HepG2 (cell line): ENCODE measurements at regions not wholly inside any gene's neighbourhood (a gene's known extent, or its start where the extent isn't known, plus 50 kb on each side); places are given as distances from the start of the nearest gene placed in this dataset.

Experiments
- BHLHE40 ChIP-seq: IDR thresholded peaks from 2 replicates; pipeline ENCODE4 v1.6.1; 2011; ENCODE audit warnings: low read length, improper control_type of control experiment
- CAMTA2 ChIP-seq: sonication (generic); formaldehyde crosslinking; IDR thresholded peaks from 2 replicates; pipeline ENCODE4 v1.4.0; 2020; ENCODE audit warnings: mild to moderate bottlenecking, missing genetic modification reagents, borderline replicate concordance
- GABPA ChIP-seq, 2 experiments: IDR thresholded peaks; 2 replicates each; pipeline ENCODE4 v1.6.1; 2011 to 2016; ENCODE audit warnings: low read depth in 2 of 2, low read length in 1 of 2, missing biosample characterization in 1 of 2, missing genetic modification characterization in 1 of 2
- GATA4 ChIP-seq: sonication (generic); IDR thresholded peaks from 2 replicates; pipeline ENCODE4 v1.6.1; 2016; ENCODE audit warnings: antibody characterized with exemption, low read depth, borderline replicate concordance
- JDP2 ChIP-seq: sonication (generic); formaldehyde crosslinking; IDR thresholded peaks from 2 replicates; pipeline ENCODE4 v1.8.1; 2022; ENCODE audit warnings: missing genetic modification reagents, borderline replicate concordance
- NKX3-1 ChIP-seq: sonication (generic); formaldehyde crosslinking; IDR thresholded peaks from 2 replicates; pipeline ENCODE4 v1.5.0; 2020; ENCODE audit warnings: missing genetic modification reagents
- NRL ChIP-seq: sonication (generic); formaldehyde crosslinking; IDR thresholded peaks from 2 replicates; pipeline ENCODE4 v1.5.0; 2020; ENCODE audit warnings: missing genetic modification reagents, mild to moderate bottlenecking, moderate library complexity, borderline replicate concordance
- PHF21A ChIP-seq: sonication (generic); formaldehyde crosslinking; IDR thresholded peaks from 2 replicates; pipeline ENCODE4 v1.5.0; 2020; ENCODE audit warnings: mild to moderate bottlenecking, missing genetic modification reagents
- RBFOX2 ChIP-seq: fragments of 200-400 bp; formaldehyde crosslinking; IDR thresholded peaks from 2 replicates; pipeline ENCODE4 v1.6.1; 2017; ENCODE audit warnings: low read depth, mild to moderate bottlenecking, low read length
- ZC3H13 ChIP-seq: sonication (generic); formaldehyde crosslinking; IDR thresholded peaks from 2 replicates; pipeline ENCODE4 v1.8.1; 2023; ENCODE audit warnings: mild to moderate bottlenecking, missing genetic modification reagents, moderate library complexity
- ZFX ChIP-seq: sonication (generic); formaldehyde crosslinking; IDR thresholded peaks from 2 replicates; pipeline ENCODE4 v1.4.0; 2020; ENCODE audit warnings: mild to moderate bottlenecking, low read depth, missing genetic modification reagents, moderate library complexity
- ZNF136 ChIP-seq: sonication (generic); formaldehyde crosslinking; IDR thresholded peaks from 2 replicates; pipeline ENCODE4 v1.8.1; 2022; ENCODE audit warnings: low read depth, mild to moderate bottlenecking, moderate library complexity, missing genetic modification reagents
- ZNF253 ChIP-seq: sonication (generic); formaldehyde crosslinking; IDR thresholded peaks from 2 replicates; pipeline ENCODE4 v1.8.0; 2022; ENCODE audit warnings: mild to moderate bottlenecking, missing genetic modification reagents, borderline replicate concordance
- ZNF333 ChIP-seq: sonication (generic); formaldehyde crosslinking; IDR thresholded peaks from 2 replicates; pipeline ENCODE4 v1.4.0; 2020; ENCODE audit warnings: mild to moderate bottlenecking, missing genetic modification reagents, borderline replicate concordance
- ZNF337 ChIP-seq: sonication (generic); formaldehyde crosslinking; IDR thresholded peaks from 2 replicates; pipeline ENCODE4 v1.5.1; 2020; ENCODE audit warnings: missing genetic modification reagents, low read depth, mild to moderate bottlenecking, borderline replicate concordance
- TF ChIP-seq, protein P1 (sequence below): sonication (generic); formaldehyde crosslinking; conservative IDR thresholded peaks from 2 replicates; pipeline ENCODE4 v1.4.0; 2020; ENCODE audit warnings: missing genetic modification reagents
- TF ChIP-seq, protein P2 (sequence below): sonication (generic); formaldehyde crosslinking; conservative IDR thresholded peaks from 2 replicates; pipeline ENCODE4 v1.4.0; 2020; ENCODE audit warnings: missing genetic modification reagents
- TF ChIP-seq, protein P3 (sequence below): sonication (generic); formaldehyde crosslinking; IDR thresholded peaks from 2 replicates; pipeline ENCODE4 v1.4.0; 2020; ENCODE audit warnings: mild to moderate bottlenecking, missing genetic modification reagents
- TF ChIP-seq, protein P4 (sequence below): sonication (generic); formaldehyde crosslinking; IDR thresholded peaks from 2 replicates; pipeline ENCODE4 v1.8.1; 2023; ENCODE audit warnings: mild to moderate bottlenecking, missing genetic modification reagents, borderline replicate concordance
- TF ChIP-seq, protein P5 (sequence below): sonication (generic); formaldehyde crosslinking; IDR thresholded peaks from 2 replicates; pipeline ENCODE4 v1.4.0; 2020; ENCODE audit warnings: mild to moderate bottlenecking, missing genetic modification reagents
- TF ChIP-seq, protein P6 (sequence below): sonication (generic); formaldehyde crosslinking; IDR thresholded peaks from 2 replicates; pipeline ENCODE4 v1.5.0; 2020; ENCODE audit warnings: mild to moderate bottlenecking, low read depth, missing genetic modification reagents, borderline replicate concordance

DNA sequence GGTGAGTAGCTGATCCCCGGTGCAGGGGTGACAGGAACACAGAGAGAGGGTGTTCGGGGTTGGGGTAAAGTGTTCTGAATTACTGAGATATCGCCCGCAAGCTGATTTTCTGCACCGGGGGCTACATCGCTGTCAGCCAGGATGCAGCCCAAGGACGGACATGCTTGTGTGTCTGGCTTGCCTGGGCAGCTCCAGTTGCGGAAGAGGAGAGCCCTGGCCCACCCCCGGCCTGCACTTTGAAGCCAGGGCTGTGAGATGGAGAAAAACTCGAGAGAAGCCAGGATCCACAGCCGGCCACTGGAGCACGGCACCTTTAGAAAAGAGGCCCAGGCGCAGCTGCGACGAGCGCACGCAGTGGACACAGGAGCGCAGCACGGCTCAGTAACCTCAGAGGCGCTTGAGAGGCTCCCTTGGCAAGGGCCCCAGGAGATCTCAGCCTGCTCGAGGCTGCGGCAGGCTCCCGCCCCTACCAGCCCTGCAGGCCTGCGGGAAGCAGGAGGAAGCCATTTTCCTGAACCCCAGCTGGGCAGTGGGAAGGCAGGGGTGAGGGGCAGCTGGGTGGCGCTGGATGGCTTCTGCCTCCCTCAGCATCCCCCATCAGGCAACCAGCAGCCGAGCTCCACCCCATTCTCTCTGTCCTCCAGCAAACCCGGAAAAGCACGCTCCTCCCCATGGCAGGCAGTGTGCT is 59.2 kb downstream of the C9orf50 start (continued):
- TF ChIP-seq GABPA (IDR thresholded peaks at IDR 0.05; ENCODE audit: low read depth, low read length): no peak
- no peak for TF ChIP-seq GABPA (CRISPR knock-in tag; IDR thresholded peaks at IDR 0.05; ENCODE audit: low read depth)
- TF ChIP-seq ZC3H13 (CRISPR knock-in tag): no peak
- no peak for TF ChIP-seq JDP2 (CRISPR knock-in tag)
- no peak for TF ChIP-seq NRL
- TF ChIP-seq, protein P1, sequence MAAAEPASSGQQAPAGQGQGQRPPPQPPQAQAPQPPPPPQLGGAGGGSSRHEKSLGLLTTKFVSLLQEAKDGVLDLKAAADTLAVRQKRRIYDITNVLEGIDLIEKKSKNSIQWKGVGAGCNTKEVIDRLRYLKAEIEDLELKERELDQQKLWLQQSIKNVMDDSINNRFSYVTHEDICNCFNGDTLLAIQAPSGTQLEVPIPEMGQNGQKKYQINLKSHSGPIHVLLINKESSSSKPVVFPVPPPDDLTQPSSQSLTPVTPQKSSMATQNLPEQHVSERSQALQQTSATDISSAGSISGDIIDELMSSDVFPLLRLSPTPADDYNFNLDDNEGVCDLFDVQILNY (CRISPR knock-in tag): no peak
- no peak for TF ChIP-seq ZNF253 (CRISPR knock-in tag)
- no peak for TF ChIP-seq ZNF136 (CRISPR knock-in tag)
- TF ChIP-seq, protein P2, sequence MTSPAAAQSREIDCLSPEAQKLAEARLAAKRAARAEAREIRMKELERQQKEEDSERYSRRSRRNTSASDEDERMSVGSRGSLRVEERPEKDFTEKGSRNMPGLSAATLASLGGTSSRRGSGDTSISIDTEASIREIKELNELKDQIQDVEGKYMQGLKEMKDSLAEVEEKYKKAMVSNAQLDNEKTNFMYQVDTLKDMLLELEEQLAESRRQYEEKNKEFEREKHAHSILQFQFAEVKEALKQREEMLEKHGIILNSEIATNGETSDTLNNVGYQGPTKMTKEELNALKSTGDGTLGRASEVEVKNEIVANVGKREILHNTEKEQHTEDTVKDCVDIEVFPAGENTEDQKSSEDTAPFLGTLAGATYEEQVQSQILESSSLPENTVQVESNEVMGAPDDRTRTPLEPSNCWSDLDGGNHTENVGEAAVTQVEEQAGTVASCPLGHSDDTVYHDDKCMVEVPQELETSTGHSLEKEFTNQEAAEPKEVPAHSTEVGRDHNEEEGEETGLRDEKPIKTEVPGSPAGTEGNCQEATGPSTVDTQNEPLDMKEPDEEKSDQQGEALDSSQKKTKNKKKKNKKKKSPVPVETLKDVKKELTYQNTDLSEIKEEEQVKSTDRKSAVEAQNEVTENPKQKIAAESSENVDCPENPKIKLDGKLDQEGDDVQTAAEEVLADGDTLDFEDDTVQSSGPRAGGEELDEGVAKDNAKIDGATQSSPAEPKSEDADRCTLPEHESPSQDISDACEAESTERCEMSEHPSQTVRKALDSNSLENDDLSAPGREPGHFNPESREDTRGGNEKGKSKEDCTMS: no peak
- TF ChIP-seq RBFOX2: 0 out of 2 replicates have a peak, but pooled peaks have one; percentile 46
- peak; percentile 16; the same call in 1 of the 2 replicates for TF ChIP-seq ZFX (CRISPR knock-in tag)
- no peak for TF ChIP-seq ZNF337 (CRISPR knock-in tag)
- TF ChIP-seq, protein P3, sequence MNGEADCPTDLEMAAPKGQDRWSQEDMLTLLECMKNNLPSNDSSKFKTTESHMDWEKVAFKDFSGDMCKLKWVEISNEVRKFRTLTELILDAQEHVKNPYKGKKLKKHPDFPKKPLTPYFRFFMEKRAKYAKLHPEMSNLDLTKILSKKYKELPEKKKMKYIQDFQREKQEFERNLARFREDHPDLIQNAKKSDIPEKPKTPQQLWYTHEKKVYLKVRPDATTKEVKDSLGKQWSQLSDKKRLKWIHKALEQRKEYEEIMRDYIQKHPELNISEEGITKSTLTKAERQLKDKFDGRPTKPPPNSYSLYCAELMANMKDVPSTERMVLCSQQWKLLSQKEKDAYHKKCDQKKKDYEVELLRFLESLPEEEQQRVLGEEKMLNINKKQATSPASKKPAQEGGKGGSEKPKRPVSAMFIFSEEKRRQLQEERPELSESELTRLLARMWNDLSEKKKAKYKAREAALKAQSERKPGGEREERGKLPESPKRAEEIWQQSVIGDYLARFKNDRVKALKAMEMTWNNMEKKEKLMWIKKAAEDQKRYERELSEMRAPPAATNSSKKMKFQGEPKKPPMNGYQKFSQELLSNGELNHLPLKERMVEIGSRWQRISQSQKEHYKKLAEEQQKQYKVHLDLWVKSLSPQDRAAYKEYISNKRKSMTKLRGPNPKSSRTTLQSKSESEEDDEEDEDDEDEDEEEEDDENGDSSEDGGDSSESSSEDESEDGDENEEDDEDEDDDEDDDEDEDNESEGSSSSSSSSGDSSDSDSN (CRISPR knock-in tag): no peak
- TF ChIP-seq, protein P4, sequence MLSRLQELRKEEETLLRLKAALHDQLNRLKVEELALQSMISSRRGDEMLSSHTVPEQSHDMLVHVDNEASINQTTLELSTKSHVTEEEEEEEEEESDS (CRISPR knock-in tag): no peak
- no peak for TF ChIP-seq ZNF333 (CRISPR knock-in tag)
- TF ChIP-seq, protein P5, sequence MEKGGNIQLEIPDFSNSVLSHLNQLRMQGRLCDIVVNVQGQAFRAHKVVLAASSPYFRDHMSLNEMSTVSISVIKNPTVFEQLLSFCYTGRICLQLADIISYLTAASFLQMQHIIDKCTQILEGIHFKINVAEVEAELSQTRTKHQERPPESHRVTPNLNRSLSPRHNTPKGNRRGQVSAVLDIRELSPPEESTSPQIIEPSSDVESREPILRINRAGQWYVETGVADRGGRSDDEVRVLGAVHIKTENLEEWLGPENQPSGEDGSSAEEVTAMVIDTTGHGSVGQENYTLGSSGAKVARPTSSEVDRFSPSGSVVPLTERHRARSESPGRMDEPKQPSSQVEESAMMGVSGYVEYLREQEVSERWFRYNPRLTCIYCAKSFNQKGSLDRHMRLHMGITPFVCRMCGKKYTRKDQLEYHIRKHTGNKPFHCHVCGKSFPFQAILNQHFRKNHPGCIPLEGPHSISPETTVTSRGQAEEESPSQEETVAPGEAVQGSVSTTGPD (CRISPR knock-in tag): no peak
- TF ChIP-seq NKX3-1 (CRISPR knock-in tag): no peak
- TF ChIP-seq, protein P6, sequence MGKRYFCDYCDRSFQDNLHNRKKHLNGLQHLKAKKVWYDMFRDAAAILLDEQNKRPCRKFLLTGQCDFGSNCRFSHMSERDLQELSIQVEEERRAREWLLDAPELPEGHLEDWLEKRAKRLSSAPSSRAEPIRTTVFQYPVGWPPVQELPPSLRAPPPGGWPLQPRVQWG (CRISPR knock-in tag): no peak
- no peak for TF ChIP-seq CAMTA2
- no peak for TF ChIP-seq BHLHE40
- no peak for TF ChIP-seq PHF21A
- TF ChIP-seq GATA4: no peak
